Activated CD4-positive, alpha-beta T cell treated with anti-CD3 and anti-CD28 coated beads, Interleukin-2, Interleukin-6, amounts not matched to agents 100 ng/mL and 50 ng/mL, durations not matched to agents 16 hours and 8 hours (primary cell): ENCODE measurements at regions not wholly inside any gene's neighbourhood (a gene's known extent, or its start where the extent isn't known, plus 50 kb on each side); places are given as distances from the start of the nearest gene placed in this dataset.
"Not testable (repeated sequence)": the region's sequence is repeated elsewhere in the genome, so short reads cannot be mapped to it uniquely, and the experiment has no call there.

Experiments
- DNase-seq: peaks from one replicate; pipeline ENCODE4 v3.0.0-alpha.2; 2020

- DNase-seq: peak; percentile 91
Observed at GRCh38 chr2:44087036-44087713, 81.5 kb upstream of the PPM1B start.

- no peak for DNase-seq
Observed at GRCh38 chr2:44087714-44088092, 81.0 kb upstream of the PPM1B start.

GRCh38 chr2:44092519-44092918 is 76.2 kb upstream of the PPM1B start:
- DNase-seq: not testable (repeated sequence)

- DNase-seq: no peak
Observed at GRCh38 chr2:44093970-44094369, 74.7 kb upstream of the PPM1B start.

- no peak for DNase-seq
Observed at GRCh38 chr2:44097322-44097907, 71.3 kb upstream of the PPM1B start.

GRCh38 chr2:44098050-44098449 is 70.6 kb upstream of the PPM1B start:
- DNase-seq: peak; percentile 28

- DNase-seq: no peak
Observed at GRCh38 chr2:44098891-44099290, 69.8 kb upstream of the PPM1B start.

- DNase-seq: peak; percentile 24
Observed at GRCh38 chr2:44100351-44100750, 68.3 kb upstream of the PPM1B start.

- no peak for DNase-seq
Observed at GRCh38 chr2:44101246-44101645, 67.4 kb upstream of the PPM1B start.

GRCh38 chr2:44102790-44103562 is 65.7 kb upstream of the PPM1B start:
- DNase-seq: peak; percentile 55

GRCh38 chr2:44103639-44104038 is 65.0 kb upstream of the PPM1B start:
- DNase-seq: no peak

GRCh38 chr2:44104855-44105271 is 63.8 kb upstream of the PPM1B start:
- DNase-seq: no peak

GRCh38 chr2:44106509-44106908 is 62.2 kb upstream of the PPM1B start:
- DNase-seq: not testable (repeated sequence)

GRCh38 chr2:44107086-44107740 is 61.5 kb upstream of the PPM1B start:
- DNase-seq: no peak

- DNase-seq: no peak
Observed at GRCh38 chr2:44107974-44108373, 60.7 kb upstream of the PPM1B start.

- DNase-seq: no peak
Observed at GRCh38 chr2:44109166-44109565, 59.5 kb upstream of the PPM1B start.

- no peak for DNase-seq
Observed at GRCh38 chr2:44110444-44110843, 58.2 kb upstream of the PPM1B start.

- DNase-seq: peak; percentile 17
Observed at GRCh38 chr2:44112096-44112495, 56.6 kb upstream of the PPM1B start.

GRCh38 chr2:44116319-44116718 is 52.4 kb upstream of the PPM1B start:
- DNase-seq: no peak

- peak; percentile 60 for DNase-seq
Observed at GRCh38 chr2:44118257-44118656, 50.4 kb upstream of the PPM1B start.
